NCI-H446 treated with DMSO at 0.1 percent for 48 hours (cell line): ENCODE measurements at regions not wholly inside any gene's neighbourhood (a gene's known extent, or its start where the extent isn't known, plus 50 kb on each side); places are given as distances from the start of the nearest gene placed in this dataset.

Source experiments
- DNase-seq: peaks from one replicate; lab custom pipeline; 2025; lab: John Stamatoyannopoulos, UW

DNA sequence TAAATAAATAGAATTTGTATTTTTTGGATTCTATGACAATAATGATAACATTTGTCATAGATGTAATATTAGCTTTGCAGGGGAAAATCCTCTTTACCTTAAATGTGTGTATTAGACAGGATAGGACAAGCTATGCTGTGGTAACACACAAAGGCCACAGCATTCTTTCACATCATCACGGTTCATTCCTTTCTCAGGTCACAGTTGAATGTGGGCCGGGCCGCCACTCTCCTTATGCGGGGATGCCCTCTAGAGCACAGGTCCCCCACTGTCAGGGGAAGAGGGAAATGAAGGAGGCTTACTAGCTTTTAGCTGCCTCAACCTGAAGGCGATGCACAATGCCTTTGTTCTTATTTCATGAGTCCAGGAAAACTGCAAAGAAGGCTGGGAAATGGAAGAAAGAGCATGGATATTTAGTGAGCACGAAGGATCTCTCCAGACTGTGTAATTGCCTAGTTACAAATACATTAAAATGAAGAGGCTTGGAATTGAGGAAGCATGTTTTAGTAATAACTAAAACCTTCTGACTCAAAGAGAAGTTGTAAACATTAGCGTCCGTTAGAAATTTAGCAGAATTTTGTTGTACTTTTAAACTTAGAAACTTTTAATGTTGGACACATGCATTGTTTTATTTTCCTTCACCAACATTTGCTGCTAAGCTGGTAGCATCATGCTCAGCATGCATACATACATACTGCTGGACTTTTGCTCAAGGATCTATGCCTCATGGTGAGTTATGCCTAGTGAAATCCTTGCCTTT lies 248.9 kb upstream of the FOXQ1 start:
- DNase-seq: no peak

DNA sequence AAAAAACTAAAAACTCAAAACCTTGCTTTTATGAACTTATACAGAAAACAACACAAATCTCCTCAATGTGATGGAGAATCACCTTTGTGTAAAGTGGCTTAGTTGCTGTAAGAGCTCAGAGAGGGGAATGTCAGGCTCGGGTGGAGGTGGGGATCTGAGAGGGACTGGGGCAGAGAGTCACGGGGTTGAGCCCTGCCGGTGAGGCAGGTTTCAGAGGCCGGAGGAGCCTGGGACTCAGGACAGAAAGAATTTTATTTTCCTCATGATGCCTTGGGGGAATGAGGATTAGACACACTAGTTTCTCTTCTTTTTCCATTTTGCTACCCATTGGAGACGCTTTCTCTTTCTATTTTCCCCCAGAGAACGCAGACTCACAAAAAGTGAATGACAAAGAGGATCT lies 252.3 kb upstream of the FOXQ1 start:
- no peak for DNase-seq

DNA sequence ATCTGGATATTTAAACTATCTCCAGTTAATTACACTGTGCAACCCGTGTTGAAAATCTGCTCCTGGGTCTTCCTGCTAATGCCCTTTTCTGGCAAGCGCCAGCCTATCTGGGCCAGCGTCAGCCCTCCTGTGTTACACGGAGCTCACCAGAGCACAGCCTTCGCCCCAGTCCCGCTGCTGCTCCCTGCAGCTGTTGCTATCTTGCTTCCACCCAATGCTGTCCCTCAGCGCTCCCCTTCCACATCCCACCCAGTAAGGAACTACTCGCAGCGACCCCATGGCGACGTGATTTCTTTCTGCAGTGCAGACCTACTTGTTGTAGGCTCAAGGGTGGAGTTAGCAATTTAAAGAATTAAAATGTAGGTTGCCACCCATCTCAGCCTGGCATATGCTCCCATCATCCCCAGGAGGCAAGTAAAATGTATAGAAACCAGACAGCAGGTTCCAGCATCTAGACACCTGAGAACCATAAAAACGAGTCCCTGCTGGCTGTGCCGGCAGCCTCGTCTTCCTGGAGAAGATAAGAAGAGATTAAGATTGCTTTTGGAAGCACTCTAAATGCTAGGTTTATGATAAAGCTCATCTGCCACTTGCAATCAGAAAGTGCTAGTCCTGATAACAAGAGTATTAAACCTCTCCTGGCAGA lies 254.3 kb upstream of the FOXQ1 start:
- DNase-seq: no peak

DNA sequence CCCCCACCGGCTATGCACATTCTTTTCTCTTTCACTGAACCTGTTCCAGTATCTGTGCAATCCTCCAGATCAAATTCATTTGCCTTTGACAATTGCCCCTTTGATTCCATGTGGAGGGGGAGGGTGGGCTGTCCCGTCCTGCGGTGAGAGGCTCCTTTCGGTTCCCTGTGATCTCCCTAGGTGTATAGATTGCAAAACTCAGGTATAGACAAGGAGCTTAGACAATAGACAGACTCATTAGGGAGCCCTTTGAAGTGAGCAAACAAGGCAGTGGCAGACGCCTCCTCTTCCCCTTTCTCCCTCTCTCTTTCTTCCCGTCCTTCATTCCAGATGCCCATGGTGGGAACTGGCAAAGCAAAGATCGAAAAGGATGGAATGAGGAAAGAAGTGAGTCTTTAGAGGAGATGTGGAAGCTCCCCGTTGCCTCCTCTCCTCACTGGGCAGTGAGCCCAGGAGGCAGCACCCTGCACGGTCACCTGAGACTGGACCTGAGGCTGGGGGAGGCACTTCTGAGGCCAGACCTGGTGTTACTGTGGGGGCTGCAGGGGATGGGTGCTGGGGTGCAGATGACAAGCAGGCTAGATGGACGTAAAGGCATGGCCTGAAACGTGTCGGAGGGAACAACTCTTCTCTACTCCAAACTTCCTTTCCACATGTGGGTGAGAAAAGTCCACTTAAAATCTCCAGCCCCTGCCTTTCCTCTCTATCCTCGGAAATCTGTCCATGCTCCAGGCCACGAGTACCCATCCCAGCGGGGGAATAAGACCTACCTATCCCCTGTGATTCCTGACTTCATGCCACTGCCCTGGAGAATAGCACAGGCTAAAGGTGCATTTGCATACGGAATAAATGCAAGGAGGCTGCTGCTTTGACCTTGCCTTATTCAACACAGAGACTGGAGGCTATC lies 256.6 kb upstream of the FOXQ1 start:
- DNase-seq: no peak

DNA sequence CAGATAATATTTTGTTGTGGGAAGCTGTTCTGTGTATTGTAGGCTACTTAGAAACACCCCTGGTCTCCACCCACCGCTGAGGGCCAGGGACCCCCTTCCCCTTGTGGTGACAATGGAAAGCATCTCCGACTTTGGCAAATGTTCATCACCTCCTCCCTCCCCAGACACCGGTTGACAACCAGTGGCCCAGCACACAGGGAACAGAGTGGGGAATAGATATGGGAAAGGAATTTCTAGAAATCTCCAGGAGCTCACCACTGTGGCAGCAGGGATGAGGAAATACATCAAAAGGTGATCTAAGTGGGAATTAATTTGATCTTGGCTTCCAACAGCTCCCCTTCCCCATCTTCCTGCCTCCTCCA lies 257.3 kb upstream of the FOXQ1 start:
- DNase-seq: no peak

DNA sequence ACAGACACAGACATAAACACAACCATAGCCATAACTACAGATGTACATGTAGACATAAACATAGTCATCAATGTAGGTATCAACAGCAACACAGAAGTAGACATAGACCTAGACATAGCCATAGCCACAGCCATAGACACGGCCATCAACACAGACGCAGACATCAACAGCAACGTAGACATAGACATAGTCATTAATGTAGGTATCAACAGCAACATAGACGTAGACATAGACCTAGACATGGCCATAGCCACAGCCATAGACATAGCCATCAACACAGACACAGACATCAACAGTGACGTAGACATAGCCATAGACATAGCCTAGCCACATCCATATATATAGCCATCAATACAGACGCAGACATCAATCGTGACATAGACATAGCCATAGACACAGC lies 258.3 kb upstream of the FOXQ1 start:
- DNase-seq: no peak

DNA sequence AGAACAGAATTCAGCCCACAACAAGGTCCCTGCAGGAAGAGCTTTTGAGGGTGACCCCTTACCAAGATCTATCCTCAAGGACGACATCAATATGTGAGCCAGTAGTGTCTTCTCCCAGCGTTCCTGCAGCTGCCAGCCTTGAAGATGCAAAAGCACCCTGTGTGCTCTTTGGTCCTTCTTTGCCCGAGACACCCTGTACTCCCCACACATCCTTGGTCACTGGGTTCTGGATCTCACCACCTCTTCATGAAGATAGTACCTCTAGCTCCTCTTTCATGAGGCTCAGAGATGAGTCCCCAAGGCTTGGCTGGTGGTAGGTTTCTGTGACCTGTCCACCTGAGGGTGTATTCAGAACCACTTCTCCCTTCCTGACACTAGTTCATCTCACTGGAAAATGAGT lies 259.6 kb upstream of the FOXQ1 start:
- DNase-seq: no peak

DNA sequence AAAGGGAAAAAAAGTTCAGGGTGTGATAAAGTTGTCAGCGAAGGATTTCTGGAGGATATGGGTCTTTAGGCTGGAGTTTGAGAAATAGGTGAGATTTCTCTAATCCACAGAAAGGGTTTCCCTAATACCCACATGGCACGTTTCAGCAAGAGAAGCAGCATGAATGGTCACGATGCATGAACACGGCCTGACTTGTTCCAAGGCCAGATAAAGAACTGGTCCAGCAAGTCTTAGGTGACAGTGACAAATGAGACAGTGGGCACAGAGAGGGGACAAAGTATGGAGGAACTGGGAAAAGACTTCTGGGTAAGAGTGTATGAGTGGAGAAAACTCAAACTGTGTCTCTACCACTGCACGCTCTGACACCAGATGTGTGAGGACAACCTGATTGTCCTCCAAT lies 262.0 kb upstream of the FOXQ1 start:
- DNase-seq: no peak

DNA sequence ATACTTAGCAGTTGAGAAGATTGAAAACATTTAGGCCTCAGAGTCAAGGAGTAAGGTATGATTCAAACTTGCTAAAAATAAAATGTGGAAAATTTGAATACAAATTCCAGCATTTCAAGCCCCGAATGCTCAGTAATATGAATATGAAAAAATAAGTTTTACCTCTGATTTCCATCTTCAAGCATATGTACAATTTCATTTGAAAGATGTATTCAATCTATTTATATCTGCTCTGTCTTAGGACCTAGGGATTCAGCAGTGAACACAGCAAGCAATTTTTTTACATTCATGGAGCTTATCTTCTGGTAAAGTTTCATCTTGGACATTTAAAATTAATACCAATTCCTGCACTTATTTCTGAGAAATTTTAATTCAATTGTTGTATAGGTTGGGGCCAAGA lies 262.7 kb upstream of the FOXQ1 start:
- DNase-seq: no peak

DNA sequence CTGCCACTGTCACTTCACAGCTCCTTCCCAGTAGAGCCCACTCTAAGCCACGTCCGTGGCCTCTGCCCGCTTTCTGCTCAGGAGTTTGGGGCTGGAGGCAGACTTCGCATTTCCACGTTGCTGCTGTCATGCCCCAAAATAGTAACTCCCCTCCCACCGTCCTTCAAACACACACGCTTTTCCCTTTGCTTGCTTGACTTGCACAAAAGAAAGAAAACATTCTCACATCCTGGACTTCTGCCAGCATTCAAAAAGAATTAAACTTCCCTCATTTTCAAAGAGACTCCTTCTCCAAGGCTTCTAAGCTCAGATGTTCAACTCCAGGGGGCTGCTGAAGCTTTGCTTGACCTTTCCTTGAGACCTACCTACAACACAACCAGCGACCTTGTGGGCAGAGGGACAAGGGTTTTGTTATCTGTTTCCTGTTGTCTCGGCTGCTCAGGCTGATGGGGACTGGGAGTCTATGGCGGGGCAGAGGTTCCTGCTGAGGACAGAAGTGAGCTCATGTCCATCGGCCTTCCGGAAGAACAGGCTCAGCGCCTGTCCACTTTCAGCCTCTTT lies 263.8 kb upstream of the FOXQ1 start:
- no peak for DNase-seq

DNA sequence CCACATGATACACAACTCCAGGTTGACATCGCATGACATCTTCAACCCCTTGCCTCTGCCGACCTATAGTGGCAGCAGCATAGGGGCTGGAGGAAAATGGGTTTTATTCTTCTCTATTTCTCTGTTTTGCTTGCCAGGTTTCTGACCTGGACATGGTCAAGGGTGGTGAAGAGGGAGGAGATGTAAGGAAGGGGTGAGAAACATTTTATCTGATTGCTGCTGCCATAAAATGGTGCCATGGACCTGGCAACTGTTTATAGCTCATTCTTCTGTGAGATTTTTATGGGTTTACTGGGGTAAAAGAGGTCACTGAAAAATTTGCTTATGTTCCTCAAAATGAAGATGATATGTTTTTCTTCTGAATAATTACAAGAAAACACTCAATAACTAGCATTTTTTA lies 266.7 kb upstream of the FOXQ1 start:
- no peak for DNase-seq

DNA sequence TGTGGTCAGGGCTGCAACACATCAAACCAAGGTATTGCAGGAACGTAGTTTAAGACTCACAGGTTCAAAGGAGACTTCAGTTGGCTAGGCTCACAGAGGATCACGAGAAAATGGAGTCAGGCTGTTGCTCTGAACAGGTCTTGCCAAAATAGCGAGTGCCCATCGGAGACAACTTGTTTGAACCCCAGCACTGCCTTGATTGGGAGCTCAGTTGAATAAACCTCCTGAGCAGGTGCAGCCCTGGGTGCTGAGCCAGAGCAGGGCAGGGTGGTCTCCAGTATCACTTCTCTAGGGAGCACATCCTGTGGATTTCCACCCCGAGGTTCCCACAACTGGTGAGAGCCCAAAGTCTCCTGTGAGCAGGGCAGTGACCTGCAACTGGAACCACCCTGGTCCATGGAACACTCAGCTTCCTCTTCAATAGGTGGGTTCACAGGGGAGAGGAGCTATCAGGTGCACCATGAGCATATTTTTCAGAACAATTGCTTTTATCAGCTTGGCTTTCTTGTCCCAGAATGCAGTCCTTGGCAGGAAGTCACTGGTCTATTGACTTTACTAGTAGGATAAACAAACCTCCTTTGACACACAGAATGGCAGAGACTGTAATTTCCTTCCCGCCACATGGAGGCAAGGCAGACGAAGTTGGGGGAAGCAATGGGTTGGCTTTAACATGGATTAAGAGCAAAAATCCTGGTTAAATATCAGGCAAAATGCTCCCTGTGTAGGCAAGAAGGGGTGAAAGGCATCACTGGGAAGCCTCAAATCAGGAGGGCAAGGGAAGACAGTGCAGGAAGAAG lies 267.7 kb upstream of the FOXQ1 start:
- DNase-seq: no peak

DNA sequence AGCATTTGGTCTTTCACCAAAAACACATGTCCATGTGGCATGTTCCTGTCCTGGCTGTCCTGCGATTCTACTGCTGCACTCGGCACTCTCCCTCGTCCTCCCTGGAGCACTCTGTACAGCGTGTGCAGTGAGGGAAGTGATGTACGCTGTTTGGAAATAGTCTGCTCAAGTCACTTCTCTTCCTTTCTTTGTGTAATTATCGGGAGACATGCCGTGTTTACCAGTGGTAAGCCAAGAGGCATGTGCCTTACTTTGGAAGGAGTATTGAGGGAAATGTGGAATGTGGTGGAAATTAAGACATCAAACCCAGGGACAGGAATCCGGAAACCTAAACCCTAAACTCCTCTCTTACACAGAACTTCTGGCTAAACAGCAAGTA lies 268.5 kb upstream of the FOXQ1 start:
- no peak for DNase-seq

DNA sequence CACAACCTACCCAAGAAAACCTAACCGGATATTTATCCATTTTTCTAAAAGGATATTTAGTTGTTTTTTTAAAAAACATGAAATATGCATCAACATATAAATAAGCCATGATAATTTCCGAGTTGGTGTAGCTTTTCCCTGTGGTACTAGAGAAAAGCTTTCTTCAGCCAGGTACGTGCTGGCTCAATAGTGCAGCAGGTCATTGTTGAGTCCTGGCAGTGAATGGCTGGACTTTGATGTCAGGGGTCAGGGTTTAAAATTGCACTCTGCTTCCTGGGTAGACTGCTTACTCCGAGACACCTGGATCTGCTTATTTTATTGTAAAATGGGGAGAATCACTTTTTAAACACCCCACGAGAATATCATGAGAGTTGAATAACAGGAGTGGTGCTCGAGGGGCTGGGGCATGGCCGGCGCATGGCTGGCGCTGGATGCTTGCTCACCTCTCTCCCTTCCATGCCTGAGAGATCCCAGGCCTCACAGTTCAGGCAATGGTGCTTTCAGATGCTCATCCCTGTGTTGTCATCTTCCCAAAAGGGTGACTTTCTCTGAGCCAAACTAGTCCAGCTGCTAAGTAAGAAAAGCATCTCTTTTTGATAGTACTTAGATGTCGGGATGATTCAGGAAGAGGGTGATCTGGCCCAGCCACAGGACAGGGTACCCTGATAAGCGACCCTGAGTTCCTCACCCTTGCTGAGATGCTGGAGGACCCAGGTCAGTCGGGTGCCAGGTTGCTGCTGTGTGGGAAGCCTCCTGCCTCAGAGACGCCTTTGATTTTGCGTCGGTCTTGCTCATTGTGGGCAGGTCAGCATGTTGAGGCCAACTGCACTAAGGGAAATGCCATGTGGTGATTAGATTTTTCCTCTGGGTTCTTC lies 269.1 kb upstream of the FOXQ1 start:
- DNase-seq: no peak

DNA sequence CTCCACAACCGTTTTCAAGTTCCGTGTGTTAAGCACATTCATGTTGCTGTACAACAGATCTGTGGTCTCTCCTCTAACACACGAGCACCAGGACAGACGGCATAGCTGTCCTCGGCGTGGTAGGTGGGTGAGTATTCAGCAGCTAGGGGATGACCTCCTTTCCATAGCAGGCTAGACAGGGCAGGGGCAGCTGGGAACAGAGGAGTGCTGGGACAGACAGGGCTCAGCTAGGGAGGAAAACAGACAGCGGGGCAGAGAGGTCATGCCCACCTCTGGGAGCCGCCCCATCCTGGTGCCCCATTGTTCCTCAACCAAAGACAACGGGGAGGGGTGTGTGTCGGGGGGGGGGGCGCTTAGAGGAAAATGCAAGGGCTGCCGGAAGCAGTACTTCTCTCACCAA lies 271.5 kb upstream of the FOXQ1 start:
- DNase-seq: no peak

DNA sequence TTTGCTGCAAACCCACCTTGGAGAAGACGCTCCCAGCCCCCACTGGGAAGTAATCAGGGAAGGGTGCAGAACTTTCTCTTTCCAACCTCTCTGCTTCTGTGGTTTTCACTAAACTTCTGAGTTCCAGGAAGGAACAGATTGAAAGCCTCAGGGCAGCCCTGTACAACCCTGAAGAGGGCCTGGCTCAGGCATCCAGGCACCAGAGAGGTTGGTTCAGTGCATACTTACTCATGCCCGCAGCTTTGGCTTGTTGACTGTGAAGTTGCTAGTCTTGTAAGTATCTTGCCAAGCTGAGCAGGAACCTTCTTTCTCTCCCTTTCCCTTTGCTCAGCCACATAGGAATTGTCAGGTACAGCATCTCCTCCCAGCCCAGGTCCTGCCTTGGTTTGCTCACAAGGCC lies 272.2 kb upstream of the FOXQ1 start:
- DNase-seq: no peak

DNA sequence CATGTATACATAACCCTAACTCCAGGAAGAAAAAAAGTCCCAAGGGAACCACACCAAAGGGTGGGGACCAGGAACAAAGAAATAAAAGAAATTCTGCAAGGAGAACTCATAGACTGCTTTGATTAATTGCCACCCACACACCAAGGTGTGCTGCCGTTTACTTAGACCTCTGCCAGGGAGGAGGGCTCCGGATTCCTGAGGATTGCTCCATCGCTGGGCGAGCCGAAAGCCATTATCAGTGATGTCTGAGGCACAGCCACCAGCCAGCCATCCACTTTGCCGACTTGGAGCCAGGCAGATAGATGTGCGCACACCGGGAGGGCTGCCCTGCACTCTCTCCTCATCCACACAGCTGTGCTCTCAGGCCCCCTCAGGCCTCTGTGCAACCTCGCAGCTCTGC lies 272.7 kb upstream of the FOXQ1 start:
- DNase-seq: no peak

DNA sequence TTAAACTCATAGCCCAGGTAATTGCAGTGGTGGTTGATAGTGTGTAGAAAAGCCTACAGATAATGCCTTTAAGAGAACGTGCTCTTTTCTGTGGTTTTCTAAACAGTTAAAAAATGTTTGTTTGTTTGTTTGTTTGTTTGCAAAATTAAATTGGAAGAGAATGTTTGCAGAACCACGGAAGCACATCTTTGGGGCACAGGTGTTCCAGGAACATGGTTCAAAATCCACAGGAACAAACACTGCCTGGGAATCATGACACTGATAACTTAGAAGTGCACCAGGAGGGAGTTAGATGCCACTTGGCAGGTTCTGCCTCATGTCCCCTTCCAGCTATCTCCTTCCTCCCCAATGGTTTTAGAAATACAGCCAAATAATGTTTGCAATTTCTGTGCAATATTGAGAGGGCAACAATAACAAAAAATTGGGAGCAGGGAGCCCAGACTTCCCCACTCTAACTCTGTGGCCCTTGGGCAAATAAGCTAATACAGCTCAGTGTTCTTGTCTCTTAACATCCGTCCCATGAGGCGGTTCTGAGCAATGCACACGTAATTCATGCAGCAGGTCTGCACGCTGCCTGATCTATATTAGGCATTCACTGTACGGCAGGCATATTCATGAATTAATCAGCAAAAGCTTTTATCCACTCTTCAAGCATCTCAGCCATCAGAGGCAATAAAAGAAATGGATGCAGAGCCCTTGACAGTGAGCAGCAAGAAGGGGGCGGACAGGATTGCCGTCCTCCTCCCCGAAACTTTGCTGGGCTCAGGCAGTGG lies 274.3 kb upstream of the FOXQ1 start:
- no peak for DNase-seq

DNA sequence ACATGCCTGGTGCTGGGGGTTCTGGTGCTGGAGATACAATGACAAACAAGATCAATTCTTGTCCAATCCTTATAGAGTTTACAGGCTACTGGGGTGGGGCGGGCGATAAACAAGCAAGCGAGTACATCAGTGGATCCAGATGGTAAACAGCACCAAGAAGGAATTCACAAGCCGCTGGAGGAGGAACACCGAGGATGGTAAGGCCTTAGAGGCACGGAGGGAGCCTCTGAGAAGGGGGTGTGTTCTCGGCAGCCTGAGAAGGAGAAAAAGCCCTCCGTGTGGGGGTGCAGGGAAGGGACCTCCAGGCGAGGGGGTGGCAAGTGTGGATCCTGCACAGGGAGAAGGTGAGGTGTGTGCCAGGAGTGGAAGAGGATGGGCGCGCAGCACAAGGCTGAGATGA lies 276.5 kb upstream of the FOXQ1 start:
- DNase-seq: no peak

DNA sequence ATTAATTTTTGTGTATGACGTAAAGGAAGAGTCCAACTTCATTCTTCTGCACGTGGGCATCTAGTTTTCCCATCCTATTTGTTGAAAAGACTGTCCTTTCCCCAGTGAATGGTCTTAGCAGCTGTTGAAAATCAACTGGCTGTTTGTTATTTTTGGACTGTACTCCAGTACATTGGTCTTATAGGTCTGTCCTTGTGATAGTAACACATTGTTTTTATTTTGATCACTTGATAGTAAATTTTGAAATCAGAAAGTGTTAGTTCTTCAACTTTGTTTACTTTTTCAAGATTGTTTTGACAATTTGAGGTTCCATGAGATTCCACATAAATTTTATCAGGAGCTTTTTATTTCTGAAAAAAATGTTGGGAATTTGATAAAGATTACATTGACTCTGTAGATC lies 280.2 kb upstream of the FOXQ1 start:
- DNase-seq: no peak
